Immature natural killer cell (primary cell): ENCODE measurements at regions not wholly inside any gene's neighbourhood (a gene's known extent, or its start where the extent isn't known, plus 50 kb on each side); places are given as distances from the start of the nearest gene placed in this dataset.

Experiments used
- DNase-seq, 3 donors: peaks; one replicate each; pipeline ENCODE4 v3.0.0; 2022; ENCODE audit warnings: mixed read lengths in 1 of 3
- H3K27ac Mint-ChIP-seq, 6 donors: one replicate each; pipeline ENCODE4 v1.8.0; 2020; ENCODE audit warnings: mixed read lengths in 6 of 6, mild to moderate bottlenecking in 5 of 6, inconsistent platforms in 4 of 6, moderate library complexity in 3 of 6
- H3K27me3 Mint-ChIP-seq, 3 donors: one replicate each; pipeline ENCODE4 v1.8.0; 2020 to 2021; ENCODE audit warnings: low read depth in 3 of 3, mild to moderate bottlenecking in 3 of 3, mixed read lengths in 3 of 3, moderate library complexity in 3 of 3, inconsistent platforms in 1 of 3
- H3K36me3 Mint-ChIP-seq, 3 donors: one replicate each; pipeline ENCODE4 v1.8.0; 2020; ENCODE audit warnings: mixed read lengths in 3 of 3, inconsistent platforms in 2 of 3, mild to moderate bottlenecking in 2 of 3
- H3K4me1 Mint-ChIP-seq, 2 donors: one replicate each; pipeline ENCODE4 v1.8.0; 2020; ENCODE audit warnings: inconsistent platforms in 2 of 2, mild to moderate bottlenecking in 2 of 2, mixed read lengths in 2 of 2, moderate library complexity in 1 of 2
- H3K4me3 Mint-ChIP-seq, 5 donors: one replicate each; pipeline ENCODE4 v1.8.0; 2020; ENCODE audit warnings: mild to moderate bottlenecking in 5 of 5, mixed read lengths in 5 of 5, inconsistent platforms in 3 of 5, moderate library complexity in 3 of 5
- H3K9me3 Mint-ChIP-seq, 6 donors: one replicate each; pipeline ENCODE4 v1.8.0; 2020; ENCODE audit warnings: mild to moderate bottlenecking in 6 of 6, mixed read lengths in 6 of 6, inconsistent platforms in 4 of 6, moderate library complexity in 3 of 6

DNA sequence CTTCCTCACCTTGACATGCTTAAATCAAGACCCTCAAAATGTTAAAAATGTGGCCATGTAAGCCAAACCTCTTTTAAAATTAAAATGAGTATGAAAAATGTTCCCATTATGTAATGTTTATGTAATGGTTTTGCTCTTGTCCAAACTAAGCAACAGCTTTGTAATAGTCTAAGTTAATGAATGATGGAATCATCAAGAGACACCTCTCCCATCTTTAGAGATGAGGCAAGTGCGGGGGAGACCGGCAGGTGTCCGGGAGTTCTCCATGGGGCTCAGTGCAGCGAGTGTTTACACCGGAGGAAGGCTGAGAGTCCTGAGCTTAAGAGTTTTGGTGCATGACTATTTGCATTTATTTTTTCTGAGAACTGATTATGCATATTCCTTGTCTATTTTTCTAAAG lies 384.9 kb upstream of the RNF32 start:
- H3K27ac Mint-ChIP-seq: no peak overlapping the region
- no peak overlapping the region for H3K4me3 Mint-ChIP-seq
- peaks cover 2 to 4% (median 3%) of the 10 kb centered on the region in 3 donors for H3K27me3 Mint-ChIP-seq
- DNase-seq: no peak
- peaks cover 0 to 5% (median 0%) of the 10 kb centered on the region in 6 donors for H3K9me3 Mint-ChIP-seq
- H3K36me3 Mint-ChIP-seq: no peaks in the 10 kb centered on the region
- no peaks in the 10 kb centered on the region for H3K4me1 Mint-ChIP-seq

DNA sequence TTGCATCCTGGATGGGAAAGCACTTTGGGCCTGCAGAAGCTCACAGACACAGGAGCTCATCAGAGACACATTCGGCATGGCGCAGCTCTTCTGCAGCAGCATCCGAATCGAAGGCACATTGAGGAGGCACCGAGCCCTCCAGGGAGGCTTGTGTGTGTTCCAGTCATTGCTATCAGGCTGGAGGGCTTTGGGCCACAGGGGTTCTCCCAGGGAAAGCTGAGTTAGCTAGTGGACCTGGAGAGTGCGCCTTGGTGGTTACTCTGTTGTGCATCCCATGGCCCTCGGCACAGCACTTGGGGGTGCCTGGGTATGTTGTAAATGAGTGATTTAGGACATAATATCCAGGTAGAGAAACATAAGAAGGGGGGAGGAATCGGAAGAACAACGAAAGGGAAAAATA lies 388.7 kb upstream of the RNF32 start:
- no peaks in the 10 kb centered on the region for H3K4me1 Mint-ChIP-seq
- DNase-seq: no peak
- peaks cover 2 to 6% (median 6%) of the 10 kb centered on the region in 3 donors for H3K27me3 Mint-ChIP-seq
- H3K4me3 Mint-ChIP-seq: no peak overlapping the region
- no peaks in the 10 kb centered on the region for H3K36me3 Mint-ChIP-seq
- H3K27ac Mint-ChIP-seq: no peak overlapping the region
- peaks cover 0 to 3% (median 0%) of the 10 kb centered on the region in 6 donors for H3K9me3 Mint-ChIP-seq

- Mint-ChIP-seq H3K27me3 (peaks cover 0 to 2% (median 1%) of the 10 kb centered on the region in 3 donors), H3K4me3 (no peak overlapping the region), H3K27ac (no peak overlapping the region), H3K36me3 (no peaks in the 10 kb centered on the region), H3K9me3 (peaks cover 0 to 4% (median 0%) of the 10 kb centered on the region in 6 donors), H3K4me1 (no peaks in the 10 kb centered on the region)
- DNase-seq: no peak
These were observed 400.0 kb upstream of the RNF32 start for GRCh38 chr7:156240532-156240931.

- Mint-ChIP-seq H3K27ac (no peak overlapping the region), H3K9me3 (peaks cover 0 to 4% (median 0%) of the 10 kb centered on the region in 6 donors), H3K27me3 (peaks cover 0 to 3% (median 1%) of the 10 kb centered on the region in 3 donors), H3K36me3 (no peaks in the 10 kb centered on the region), H3K4me1 (no peaks in the 10 kb centered on the region), H3K4me3 (no peak overlapping the region)
- no peak for DNase-seq
These were observed 402.0 kb upstream of the RNF32 start for GRCh38 chr7:156238366-156239133.

DNA sequence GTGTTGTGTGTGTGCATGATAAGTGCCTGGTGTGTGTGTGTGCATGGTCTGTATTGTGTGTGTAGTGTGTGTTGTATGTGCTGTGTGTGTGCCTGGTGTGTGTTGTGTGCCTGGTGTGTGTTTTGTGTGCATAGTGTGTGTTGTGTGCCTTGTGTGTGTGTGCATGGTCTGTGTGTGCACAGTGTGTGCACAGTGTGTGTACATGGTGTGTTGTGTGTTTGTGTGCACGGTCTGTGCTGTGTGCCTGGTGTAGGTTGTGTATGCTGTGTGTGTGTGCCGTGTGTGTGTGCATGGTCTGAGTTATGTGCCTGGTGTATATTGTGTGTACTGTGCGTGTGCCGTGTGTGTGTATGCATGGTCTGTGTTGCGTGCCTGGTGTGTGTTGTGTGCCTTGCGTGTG lies 403.0 kb upstream of the RNF32 start:
- Mint-ChIP-seq H3K4me3 (no peak overlapping the region), H3K9me3 (no peaks in the 10 kb centered on the region), H3K27ac (no peak overlapping the region), H3K27me3 (peaks cover 0 to 3% (median 0%) of the 10 kb centered on the region in 3 donors), H3K4me1 (no peaks in the 10 kb centered on the region), H3K36me3 (no peaks in the 10 kb centered on the region)
- DNase-seq: no peak

DNA sequence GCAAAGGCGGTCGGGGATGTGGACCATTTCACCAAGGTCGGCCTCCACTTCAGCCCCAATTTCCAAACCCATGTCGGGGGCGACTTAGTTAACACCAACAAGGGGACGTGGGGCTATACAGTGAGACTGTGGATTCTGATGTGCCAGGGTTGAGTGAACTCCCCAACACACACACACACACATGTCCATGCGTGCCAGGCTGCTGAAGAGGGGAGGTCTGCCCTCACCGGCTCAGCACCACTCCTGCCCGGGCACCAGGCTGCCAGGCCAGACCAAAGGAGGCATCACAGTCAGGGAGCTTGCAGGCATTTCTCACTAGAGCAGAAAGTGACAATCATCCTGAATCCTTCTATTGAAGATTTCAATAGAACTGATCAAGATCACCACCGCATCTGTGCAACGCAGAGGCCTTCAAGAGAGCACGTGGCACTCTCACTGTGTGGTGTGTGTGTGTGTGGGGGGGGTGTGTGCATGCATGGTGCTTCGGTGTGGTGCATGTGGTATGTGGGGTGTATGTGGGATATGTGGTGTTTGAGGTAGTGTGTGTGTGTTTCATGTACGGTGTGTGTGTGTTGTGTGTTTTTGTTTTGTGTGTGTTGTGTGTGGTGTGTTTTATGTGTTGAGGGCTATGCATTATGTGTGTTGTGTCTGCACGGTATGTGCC lies 403.5 kb upstream of the RNF32 start:
- Mint-ChIP-seq H3K27ac (no peak overlapping the region), H3K4me3 (no peak overlapping the region), H3K27me3 (peaks cover 0 to 3% (median 0%) of the 10 kb centered on the region in 3 donors), H3K9me3 (no peaks in the 10 kb centered on the region), H3K36me3 (no peaks in the 10 kb centered on the region), H3K4me1 (no peaks in the 10 kb centered on the region)
- DNase-seq: no peak

DNA sequence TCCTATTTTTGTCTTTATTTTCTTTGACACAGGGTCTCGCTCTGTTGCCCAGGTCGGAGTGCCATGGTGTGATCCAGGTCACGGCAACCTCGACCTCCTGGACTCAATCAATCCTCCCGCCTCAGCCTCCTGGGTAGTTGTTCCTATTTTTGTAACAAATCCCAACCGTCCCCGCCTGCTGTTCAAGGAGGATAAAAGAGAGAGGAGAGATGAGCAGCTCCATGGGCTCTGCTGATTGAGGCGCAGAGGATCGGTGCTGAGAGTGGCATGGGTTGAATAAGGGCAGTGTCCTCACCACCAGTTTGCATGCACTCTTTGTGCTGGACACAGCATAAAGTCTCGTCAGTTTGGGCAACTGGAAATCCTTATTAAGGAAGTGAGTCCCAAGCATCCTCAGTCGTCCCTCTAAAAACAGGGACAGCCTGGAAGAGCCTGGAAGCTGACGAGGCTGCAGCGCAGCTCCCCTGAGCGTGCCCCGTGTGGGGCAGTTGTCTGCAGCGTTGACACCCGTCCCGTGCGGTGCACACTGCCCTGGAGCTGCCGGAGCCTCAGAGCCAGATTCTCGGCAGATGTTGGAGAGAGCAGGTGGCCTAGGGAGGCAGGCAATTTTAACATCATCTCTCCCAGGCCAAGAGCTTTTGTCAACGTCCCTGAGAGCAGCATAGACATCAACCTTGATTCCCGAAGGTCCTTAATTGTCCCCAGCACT lies 404.2 kb upstream of the RNF32 start:
- no peak overlapping the region for H3K27ac Mint-ChIP-seq
- no peak for DNase-seq
- H3K27me3 Mint-ChIP-seq: peaks cover 0 to 3% (median 0%) of the 10 kb centered on the region in 3 donors
- H3K36me3 Mint-ChIP-seq: no peaks in the 10 kb centered on the region
- H3K9me3 Mint-ChIP-seq: no peaks in the 10 kb centered on the region
- no peaks in the 10 kb centered on the region for H3K4me1 Mint-ChIP-seq
- H3K4me3 Mint-ChIP-seq: no peak overlapping the region

- no peaks in the 10 kb centered on the region for H3K9me3 Mint-ChIP-seq
- peaks cover 0 to 3% (median 0%) of the 10 kb centered on the region in 3 donors for H3K27me3 Mint-ChIP-seq
- no peak for DNase-seq
- no peak overlapping the region for H3K4me3 Mint-ChIP-seq
- no peaks in the 10 kb centered on the region for H3K4me1 Mint-ChIP-seq
- H3K27ac Mint-ChIP-seq: no peak overlapping the region
- H3K36me3 Mint-ChIP-seq: no peaks in the 10 kb centered on the region
These were observed 405.7 kb upstream of the RNF32 start for GRCh38 chr7:156234666-156235494.

DNA sequence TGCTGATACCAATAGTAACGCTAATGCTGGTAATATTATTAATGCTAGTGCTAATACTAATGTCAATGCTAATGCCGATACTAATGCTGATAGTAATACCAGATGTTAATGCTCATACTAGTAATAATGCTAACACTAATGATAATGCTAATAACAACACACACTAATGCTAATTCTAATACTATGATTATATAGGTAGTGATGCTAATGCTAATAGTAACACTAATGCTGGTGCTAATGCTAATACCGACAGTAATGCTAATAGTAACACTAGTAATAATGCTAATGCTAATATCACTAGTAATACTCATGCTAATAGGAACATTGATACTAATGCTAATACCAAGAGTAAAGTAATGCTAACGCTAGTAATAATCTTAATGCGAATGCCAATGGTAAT lies 406.4 kb upstream of the RNF32 start:
- no peaks in the 10 kb centered on the region for H3K36me3 Mint-ChIP-seq

DNA sequence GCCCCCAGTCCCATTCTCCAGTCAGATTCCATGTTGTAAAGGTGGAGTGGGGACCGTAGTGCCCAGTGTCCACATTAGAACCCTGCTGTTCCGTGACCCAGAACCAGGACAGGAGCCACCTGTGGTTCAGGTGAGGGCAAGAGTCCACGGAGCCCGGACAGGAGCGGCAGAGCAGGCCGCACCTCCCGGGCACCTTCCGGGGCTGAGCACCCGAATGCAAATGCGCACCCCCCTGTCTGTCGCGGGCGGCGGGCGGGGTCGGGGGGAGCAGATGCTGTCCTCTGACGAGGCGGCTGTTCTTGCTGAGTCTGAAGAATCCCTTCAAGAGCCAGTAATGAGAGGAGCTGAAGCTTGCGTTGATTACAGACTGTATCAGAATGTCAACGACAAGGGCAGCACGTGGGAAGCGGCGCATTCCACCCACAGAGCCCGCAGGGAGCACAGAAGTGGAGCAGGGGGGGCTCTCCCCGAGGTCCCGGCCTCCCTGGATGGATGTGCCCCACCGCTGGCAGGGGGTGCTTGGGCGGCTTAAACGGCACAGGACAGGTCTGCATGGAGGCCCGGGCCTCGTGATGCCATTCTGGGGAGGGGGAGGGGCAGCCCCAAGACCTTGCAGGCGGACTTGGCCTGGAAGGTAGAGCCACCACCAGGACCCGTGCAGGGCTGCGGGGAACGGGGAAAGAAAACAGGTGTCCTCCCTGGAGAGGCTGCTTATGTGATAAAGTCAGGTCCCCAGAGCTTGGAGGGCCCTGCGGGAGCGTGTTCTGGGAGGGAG lies 407.5 kb upstream of the RNF32 start:
- Mint-ChIP-seq H3K9me3 (no peaks in the 10 kb centered on the region), H3K36me3 (no peaks in the 10 kb centered on the region), H3K27ac (no peak overlapping the region), H3K27me3 (peaks cover 0 to 3% (median 0%) of the 10 kb centered on the region in 3 donors), H3K4me1 (no peaks in the 10 kb centered on the region), H3K4me3 (no peak overlapping the region)
- no peak for DNase-seq

More for the DNA sequence above, 406.4 kb upstream of the RNF32 start:
- H3K9me3 Mint-ChIP-seq: no peaks in the 10 kb centered on the region
- H3K27ac Mint-ChIP-seq: no peak overlapping the region
- no peak for DNase-seq
- H3K4me1 Mint-ChIP-seq: no peaks in the 10 kb centered on the region
- H3K27me3 Mint-ChIP-seq: peaks cover 0 to 3% (median 0%) of the 10 kb centered on the region in 3 donors
- no peak overlapping the region for H3K4me3 Mint-ChIP-seq

DNA sequence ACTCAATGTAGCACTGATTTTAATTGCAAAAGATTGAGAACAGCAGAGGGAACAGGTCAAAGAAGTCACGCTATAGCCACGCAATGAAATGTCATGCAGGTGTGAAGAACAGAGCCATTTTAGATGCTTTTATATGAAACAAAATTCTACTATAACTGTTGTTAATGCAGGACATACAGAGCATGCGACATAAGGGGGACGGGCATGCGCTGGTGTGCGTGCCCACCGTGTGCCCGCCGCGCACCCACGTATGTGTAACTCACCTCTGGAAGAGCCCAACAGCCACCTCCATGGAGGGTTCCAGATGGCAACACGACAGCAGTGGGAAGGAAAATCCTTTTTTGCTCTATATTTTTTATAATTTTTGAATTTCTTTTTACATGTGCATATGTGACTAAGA lies 410.0 kb upstream of the RNF32 start:
- H3K27me3 Mint-ChIP-seq: peaks cover 0 to 1% (median 0%) of the 10 kb centered on the region in 3 donors
- no peak for DNase-seq
- H3K4me1 Mint-ChIP-seq: no peaks in the 10 kb centered on the region
- no peaks in the 10 kb centered on the region for H3K36me3 Mint-ChIP-seq
- no peak overlapping the region for H3K27ac Mint-ChIP-seq
- no peak overlapping the region for H3K4me3 Mint-ChIP-seq
- H3K9me3 Mint-ChIP-seq: no peaks in the 10 kb centered on the region

- H3K4me1 Mint-ChIP-seq: no peaks in the 10 kb centered on the region
- H3K9me3 Mint-ChIP-seq: peaks cover 0 to 1% (median 0%) of the 10 kb centered on the region in 6 donors
- no peaks in the 10 kb centered on the region for H3K36me3 Mint-ChIP-seq
- H3K27ac Mint-ChIP-seq: no peak overlapping the region
- H3K27me3 Mint-ChIP-seq: peaks cover 0 to 5% (median 1%) of the 10 kb centered on the region in 3 donors
- H3K4me3 Mint-ChIP-seq: no peak overlapping the region
- no peak for DNase-seq
These were observed 412.6 kb upstream of the SHH start for GRCh38 chr7:156224833-156225225.
